ENCODE measurements at regions not wholly inside any gene's neighbourhood (a gene's known extent, or its start where the extent isn't known, plus 50 kb on each side); places are given as distances from the start of the nearest gene placed in this dataset.

GRCh38 chr12:115378291-115378690, 694.3 kb upstream of the TBX3 start:
- TF ChIP-seq CTCF (IDR thresholded peaks at IDR 0.05; ENCODE audit: extremely low read depth, insufficient read depth, missing control alignments) = no peak
- in situ Hi-C loops (cut with MboI; ENCODE audit: low pct_unique_long_range_greater_than_20kb, low sequenced_read_pairs, unreplicated experiment) = no loop called here
- no peak for DNase-seq (ENCODE audit: low spot score)

- in situ Hi-C loops (cut with MboI; ENCODE audit: low pct_unique_long_range_greater_than_20kb, low sequenced_read_pairs, unreplicated experiment) = no loop called here
- no peak for TF ChIP-seq CTCF (IDR thresholded peaks at IDR 0.05; ENCODE audit: extremely low read depth, insufficient read depth, missing control alignments)
- no peak for DNase-seq (ENCODE audit: low spot score)
Observed at GRCh38 chr12:115377779-115378178, 693.8 kb upstream of the TBX3 start.

GRCh38 chr12:115377230-115377629, 693.3 kb upstream of the TBX3 start:
- no peak for TF ChIP-seq CTCF (IDR thresholded peaks at IDR 0.05; ENCODE audit: extremely low read depth, insufficient read depth, missing control alignments)
- DNase-seq (ENCODE audit: low spot score) = no peak
- in situ Hi-C loops (cut with MboI; ENCODE audit: low pct_unique_long_range_greater_than_20kb, low sequenced_read_pairs, unreplicated experiment) = no loop called here

- in situ Hi-C loops (cut with MboI; ENCODE audit: low pct_unique_long_range_greater_than_20kb, low sequenced_read_pairs, unreplicated experiment) = no loop called here
- peak; percentile 63 for DNase-seq (ENCODE audit: low spot score)
Observed at GRCh38 chr12:115375186-115375991, 691.4 kb upstream of the TBX3 start.

GRCh38 chr12:115374480-115375185, 690.7 kb upstream of the TBX3 start:
- in situ Hi-C loops (cut with MboI; ENCODE audit: low pct_unique_long_range_greater_than_20kb, low sequenced_read_pairs, unreplicated experiment) = no loop called here
- no peak for TF ChIP-seq CTCF (IDR thresholded peaks at IDR 0.05; ENCODE audit: extremely low read depth, insufficient read depth, missing control alignments)
- peak; percentile 31 for DNase-seq (ENCODE audit: low spot score)

More at GRCh38 chr12:115375186-115375991, 691.4 kb upstream of the TBX3 start:
- no peak for TF ChIP-seq CTCF (IDR thresholded peaks at IDR 0.05; ENCODE audit: extremely low read depth, insufficient read depth, missing control alignments)

- in situ Hi-C loops (cut with MboI; ENCODE audit: low pct_unique_long_range_greater_than_20kb, low sequenced_read_pairs, unreplicated experiment) = no loop called here
- DNase-seq (ENCODE audit: low spot score) = no peak
- TF ChIP-seq CTCF (IDR thresholded peaks at IDR 0.05; ENCODE audit: extremely low read depth, insufficient read depth, missing control alignments) = no peak
Observed at GRCh38 chr12:115371711-115372110, 687.7 kb upstream of the TBX3 start.

Data from GM13977 (cell line).